DMS153 (cell line): ENCODE measurements at regions not wholly inside any gene's neighbourhood (a gene's known extent, or its start where the extent isn't known, plus 50 kb on each side); places are given as distances from the start of the nearest gene placed in this dataset.
A peak's percentile ranks its signal among the peaks of the same experiment; 100 is the strongest.

Experiments used
- DNase-seq: peaks from one replicate; lab custom pipeline; 2025; lab: John Stamatoyannopoulos, UW

DNA sequence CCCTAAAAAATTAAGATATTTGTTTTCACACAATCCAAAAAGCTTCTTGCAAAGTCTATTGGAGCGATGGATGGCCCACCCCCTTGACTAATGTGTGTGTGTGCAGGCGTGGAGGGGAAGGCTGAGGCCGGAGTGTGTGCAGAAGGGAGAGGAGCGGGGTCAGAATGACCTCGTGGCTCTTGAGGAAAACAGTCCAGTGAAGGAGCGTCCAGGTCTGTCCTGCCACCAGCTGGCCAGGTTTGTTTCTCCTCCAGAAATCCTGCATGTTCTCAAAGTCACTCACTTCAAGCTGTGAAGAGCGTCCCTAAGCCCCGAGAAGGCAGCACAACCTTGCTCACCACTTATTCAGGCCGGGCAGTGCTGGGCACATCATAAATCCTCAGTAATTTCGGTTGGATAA, 69.5 kb upstream of the SSX2IP start:
- DNase-seq: no peak

DNA sequence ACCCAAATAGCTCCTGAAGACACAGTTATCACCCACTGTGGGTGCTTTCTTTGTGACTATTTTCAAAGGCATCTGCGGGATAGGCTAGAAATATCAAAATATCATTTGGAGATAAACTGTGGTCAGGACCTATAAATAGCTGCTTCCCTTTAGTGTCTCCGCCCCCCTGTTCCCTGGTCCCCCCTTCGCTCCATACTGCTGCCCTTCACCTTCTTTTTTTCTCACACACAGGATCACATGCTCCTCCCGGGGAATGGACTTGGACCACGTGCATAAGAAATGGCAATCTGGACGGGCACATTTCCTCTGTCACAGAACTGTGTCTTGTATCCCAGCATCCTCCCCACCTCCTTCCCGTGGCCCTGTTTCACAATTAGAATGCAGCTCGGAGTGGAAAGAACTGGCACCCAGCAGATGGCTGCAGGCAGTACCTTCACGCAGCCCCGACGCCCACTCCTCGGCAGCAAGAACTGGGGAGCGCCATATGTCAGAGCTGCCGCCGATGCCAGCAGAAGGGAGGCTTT, 68.8 kb upstream of the SSX2IP start:
- DNase-seq: no peak

DNA sequence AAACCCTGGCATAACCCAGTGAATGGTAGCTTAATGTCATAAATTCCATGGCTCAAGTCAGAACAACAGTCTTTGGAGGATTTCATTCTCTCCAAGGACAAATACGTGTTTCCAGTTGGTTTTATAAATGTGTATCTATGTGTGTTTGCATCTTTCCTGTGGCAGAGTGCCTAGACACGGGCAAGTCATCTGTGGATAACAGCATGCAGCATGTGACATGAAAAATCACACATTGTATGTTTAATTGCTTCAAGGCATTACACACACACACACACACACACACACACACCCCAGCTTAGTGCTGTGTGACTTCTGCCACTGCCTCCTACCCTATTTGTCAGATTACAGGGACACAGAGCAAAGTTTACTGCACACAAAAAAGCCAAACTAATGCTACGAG, 68.2 kb upstream of the SSX2IP start:
- DNase-seq: no peak

DNA sequence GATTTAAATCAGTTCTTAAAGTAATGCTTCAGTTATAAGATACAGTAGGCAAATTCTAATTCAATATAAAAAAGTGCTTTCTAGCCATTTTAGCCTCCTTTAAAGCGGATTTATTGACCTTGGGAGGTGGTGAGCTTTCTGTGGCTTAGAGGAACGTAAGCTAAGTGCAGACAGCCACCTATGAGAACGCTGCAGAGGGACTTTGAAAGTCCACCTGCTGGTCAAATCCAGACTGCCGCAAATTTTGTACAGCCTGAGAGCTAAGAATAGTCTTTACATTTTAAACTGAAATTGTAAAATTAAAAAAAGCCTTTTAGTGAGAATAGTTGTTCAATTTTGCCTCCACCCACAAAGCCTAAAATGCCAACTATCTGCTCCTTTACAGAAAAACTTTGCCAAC, 67.0 kb upstream of the SSX2IP start:
- no peak for DNase-seq

DNA sequence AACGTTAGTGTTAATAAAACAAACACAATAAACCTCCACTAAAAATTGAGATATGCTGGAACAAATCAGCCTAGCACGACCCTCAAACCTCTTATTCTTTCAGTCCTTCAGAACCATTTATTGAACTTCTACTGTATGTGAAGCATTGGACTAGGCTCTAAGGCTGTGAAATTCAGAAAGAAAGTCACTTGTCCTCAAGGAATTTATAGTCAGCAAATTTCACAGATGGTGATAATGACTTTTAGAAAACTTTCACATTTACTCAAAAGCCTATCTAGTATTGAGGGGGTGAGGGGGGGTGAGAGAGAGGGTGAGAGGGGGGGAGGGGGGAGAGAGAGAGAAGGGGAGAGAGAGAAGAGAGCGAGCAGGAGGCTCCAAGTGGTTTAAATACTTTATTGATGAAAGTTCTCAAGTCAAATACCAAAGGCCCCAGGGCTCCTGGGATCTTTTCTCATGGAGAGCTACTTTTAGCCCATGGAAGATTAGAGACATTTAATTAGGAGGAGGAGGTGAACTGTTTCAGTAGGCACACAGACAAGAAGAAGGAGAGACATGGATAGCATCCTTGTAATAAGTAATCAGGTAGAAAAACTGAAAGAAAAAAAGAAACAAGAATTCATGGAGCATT, 66.3 kb upstream of the SSX2IP start:
- DNase-seq: no peak

DNA sequence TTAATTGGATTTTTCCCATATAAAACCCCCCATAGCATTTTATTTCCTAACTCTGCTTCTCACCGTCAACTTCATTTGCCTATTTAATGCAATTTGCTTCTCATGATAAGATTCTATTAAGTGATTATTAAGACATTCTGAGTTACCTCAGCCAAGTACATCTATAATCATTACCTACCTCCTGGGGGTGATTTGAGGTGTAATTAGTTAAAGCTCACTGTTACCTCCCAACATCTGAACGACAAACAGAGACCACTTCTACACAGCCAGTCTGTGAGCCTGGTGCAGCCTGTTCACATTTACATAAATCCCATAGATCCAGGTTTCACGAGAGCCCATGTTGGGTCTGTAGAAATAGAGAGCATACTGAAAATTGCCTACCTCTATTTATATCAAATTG, 65.7 kb upstream of the SSX2IP start:
- DNase-seq: no peak

DNA sequence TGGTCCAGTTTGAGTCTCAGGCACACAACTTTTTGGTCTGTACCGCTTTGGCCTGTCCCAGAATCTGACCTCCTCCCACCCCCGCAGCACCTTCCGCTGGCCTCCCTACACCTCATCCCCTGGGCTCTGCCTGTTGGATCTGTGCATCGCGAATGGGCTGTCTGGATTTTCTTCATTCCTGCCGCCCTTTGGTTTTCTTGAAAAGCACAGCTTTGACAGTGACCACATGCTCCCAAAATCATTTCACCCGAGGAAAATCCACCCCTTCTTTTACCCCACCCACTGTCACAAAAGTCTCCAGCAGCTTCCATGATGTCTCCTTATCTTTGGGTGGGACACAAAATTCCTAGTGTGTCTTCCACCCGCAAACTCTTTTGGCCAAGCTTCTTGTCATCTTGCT, 65.0 kb upstream of the SSX2IP start:
- DNase-seq: no peak

DNA sequence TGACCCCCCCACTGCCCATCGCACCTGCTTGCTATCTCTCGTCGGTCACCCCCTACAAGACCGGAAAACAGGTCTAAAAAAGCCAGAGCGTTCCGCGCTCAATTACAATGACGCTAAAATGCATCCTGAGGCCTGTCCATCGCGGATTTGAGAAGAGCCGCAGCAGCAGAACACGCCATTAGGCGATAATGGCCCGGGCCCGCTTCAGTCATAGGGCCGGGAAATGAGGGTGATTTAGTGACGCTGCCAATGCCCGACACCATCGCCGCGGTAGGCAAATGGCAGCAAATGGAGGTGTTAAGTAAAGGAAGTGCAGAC, 64.1 kb upstream of the SSX2IP start:
- DNase-seq: no peak

DNA sequence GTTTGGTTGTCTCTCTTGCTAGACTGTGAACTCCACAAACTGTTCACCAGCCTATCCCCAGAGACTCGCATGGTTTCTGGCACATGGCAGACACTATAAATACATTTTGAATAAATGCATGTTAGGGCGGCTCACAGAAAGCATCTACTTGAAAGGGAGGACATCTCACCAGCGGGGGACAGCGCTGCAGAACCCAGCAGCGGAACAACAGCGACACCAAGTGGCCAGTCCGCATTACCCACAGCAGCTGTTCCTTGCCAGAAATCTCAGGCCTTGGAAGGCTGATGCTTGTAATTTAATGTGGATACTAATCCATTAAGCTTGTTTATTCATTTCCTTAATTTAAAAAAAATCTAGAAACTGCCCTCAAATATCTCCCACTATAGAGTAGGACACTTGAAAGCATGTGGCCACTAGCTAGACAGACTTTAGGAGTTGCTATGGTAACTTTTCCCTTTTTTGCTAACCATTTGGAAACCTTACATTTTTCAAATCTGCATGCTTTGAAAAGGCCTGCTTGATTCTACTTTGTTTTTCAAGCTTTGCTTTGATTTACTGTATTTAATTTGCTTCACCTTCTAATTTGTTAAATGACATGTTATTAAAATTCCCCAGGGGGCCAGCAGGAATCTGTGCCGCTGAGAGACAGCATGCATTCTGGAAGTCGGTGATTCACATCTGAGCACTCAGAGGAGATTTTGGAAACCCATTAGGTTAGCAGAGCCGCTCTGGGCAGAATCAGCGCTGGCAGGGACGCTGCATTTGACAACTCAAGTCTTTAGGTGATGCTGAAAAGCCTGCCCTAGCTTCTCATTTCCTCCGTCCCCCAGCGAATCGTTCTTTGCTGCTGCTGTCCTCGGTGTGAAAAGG, 63.5 kb upstream of the SSX2IP start:
- peak; percentile 71 for DNase-seq

DNA sequence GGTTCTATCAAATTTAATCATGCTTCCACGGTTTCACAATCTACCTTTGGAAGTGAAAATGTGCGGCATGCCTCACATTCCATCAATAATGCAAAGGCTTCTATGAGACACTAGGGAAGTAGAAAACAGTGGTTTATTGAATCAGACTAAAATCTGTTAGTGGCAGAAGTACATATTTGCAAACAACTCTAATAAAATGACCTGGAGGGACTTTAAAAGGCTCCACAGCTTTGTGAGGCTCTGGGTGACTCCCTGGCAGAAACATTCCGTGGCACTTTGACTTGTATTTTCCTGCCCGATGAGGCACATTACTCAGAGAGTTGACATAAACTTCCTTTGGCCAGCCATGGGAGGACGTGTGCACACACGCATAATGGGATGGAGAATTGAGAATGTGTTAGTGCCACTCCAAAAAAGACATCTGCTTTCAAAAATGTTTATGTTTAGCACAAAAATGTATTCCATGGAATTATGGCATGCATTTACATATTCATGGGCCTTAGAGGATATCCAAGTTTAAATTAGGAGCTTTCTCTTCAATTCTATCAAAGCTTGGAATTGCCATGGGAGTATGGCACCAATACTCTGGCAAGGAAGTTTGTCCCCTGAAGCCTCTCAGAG, 60.0 kb upstream of the SSX2IP start:
- DNase-seq: no peak

DNA sequence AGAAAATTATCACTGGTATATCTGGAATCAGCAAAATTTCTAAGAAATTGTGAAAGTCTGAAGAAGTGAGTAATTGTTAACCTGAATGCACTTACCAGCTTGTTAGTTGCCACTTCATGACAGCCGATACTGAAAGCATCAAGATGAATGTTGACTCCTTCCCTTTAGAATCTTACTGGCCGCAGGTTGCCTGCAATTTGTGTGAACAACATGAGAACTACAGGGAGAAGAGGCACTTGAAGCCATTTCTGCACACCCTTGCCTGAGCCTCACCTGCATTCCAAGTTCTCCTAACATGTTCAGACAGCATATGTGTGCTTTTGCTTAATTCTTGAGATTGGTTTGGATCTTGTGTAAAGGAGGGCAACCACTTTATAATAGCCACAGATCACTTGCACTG, 59.2 kb upstream of the SSX2IP start:
- no peak for DNase-seq

DNA sequence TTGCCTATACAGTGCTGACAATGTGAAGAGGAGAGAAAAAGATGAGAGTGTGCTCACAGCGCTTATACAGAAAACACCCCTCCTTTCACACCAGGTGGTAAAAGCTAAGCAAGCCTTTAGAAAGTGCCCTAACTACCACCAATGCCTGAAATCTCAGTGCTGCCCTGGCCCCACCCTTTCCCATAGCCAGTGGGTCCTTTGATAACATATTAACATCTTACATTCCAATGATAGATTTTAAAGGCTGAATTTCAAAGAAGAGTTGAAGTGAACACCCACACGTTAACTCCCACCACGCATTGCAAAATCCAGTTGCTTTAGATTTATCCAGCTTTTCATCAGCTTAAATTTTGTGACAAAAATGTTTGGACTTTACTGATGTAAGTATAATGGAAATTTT, 58.1 kb upstream of the SSX2IP start:
- no peak for DNase-seq

DNA sequence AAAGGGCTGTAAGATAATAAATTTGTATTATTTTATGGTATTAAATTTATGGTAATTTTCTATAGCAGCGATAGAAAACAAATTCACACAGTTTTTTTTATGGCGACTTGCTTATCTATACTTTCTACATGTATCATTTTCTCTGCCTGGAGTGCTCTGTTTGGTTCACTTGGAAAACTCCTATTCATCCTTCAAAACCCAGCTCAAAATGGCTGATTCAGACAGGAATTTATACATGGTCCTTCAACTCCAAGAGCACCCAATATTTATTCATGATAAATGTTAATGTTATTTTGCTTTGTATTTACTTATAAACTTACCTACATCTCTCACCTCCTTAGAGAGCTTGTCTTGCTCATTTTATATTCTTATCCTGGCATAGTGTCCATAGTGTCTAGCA, 55.6 kb upstream of the SSX2IP start:
- no peak for DNase-seq

DNA sequence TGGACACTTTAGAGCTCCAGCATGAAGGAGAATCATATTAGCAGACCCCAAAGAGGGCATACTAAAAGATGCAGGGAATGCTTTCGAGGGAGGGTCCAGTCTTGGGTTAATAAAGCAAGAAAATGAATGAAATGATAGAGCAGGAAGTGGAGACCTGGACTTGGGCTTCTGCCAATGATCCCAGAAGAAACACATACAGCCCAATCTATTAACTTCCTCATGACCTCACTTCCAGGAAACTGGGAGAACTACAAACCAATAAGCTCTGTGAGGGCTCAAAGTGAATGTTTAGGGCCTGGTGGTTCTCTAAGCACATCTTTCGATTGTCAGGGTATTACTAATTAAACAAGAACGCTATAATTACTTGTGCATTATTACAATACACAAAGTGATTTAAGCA, 53.6 kb upstream of the SSX2IP start:
- DNase-seq: peak; percentile 46

DNA sequence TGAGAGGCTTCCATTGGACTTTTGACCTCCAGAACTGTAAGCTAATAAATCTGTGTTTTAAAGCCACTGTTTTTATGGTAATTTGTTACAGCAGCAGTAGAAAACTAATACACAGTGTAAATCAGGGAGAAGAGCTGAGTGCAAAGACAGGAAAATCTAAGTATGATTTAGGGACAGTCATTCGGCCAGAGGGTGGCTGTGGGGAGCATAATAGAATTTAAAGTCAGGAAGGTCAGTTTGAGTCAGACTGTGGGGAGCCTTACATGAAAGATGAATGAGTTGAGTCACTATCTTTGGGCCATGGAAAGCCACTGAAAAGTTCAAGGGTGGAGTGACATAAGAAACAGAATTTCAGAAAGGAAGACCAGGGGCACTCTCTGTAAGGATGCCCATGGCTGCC, 52.4 kb upstream of the SSX2IP start:
- no peak for DNase-seq

DNA sequence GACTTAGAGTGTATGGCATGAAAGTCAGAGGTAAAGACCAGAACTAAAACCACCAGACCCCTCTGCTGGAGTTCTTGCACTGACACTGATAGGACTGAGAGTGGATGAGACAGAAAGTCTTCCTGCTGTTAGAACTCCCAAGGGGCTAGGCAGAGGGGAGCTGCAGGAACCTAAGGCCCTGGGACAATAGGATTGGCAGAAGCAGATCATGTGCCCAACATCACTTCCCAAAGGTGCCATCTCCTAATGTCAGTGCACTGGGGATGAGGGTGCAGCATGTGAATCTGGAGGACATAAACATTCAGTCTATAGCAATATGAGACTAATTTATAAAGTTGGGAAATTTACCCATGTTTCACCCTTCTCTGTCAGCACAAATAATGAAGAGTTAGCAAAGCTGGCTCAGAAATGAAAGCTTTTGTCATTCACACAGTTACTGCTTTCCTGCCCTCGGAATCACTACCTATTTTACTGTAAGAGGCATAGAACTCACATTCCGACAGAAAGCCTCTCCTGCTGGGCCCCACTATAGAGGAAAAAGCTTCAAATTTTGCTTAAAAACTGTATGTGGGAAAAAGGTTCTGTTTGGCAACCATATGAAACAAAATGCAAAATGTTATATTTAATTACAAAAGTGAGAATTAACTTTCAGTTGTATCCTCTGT, 49.9 kb upstream of the SSX2IP start:
- no peak for DNase-seq
